GM12891 (cell line): ENCODE measurements at regions not wholly inside any gene's neighbourhood (a gene's known extent, or its start where the extent isn't known, plus 50 kb on each side); places are given as distances from the start of the nearest gene placed in this dataset.

Experiments
- PAX5 ChIP-seq: IDR thresholded peaks from 2 replicates; pipeline ENCODE4 v1.6.1; 2011; ENCODE audit warnings: low read length, moderate library complexity, mild to moderate bottlenecking; ENCODE audit not compliant: insufficient read depth, severe bottlenecking
- TAF1 ChIP-seq: IDR thresholded peaks from 2 replicates; pipeline ENCODE4 v1.6.1; 2011; ENCODE audit warnings: low read depth, low read length, control low read depth

GRCh38 chr17:83005639-83006038, 73.8 kb upstream of the METRNL start:
- TF ChIP-seq PAX5 (no peak), TAF1 (no peak)
